GM19438 (cell line): ENCODE measurements at regions not wholly inside any gene's neighbourhood (a gene's known extent, or its start where the extent isn't known, plus 50 kb on each side); places are given as distances from the start of the nearest gene placed in this dataset.
"Not testable (repeated sequence)": the region's sequence is repeated elsewhere in the genome, so short reads cannot be mapped to it uniquely, and the experiment has no call there.

Experiments
- ATAC-seq: cut with Tn5 transposase; IDR thresholded peaks from one replicate; pipeline ENCODE4 v1.9.1; 2021; ENCODE audit warnings: low read depth; ENCODE audit not compliant: unreplicated experiment

DNA sequence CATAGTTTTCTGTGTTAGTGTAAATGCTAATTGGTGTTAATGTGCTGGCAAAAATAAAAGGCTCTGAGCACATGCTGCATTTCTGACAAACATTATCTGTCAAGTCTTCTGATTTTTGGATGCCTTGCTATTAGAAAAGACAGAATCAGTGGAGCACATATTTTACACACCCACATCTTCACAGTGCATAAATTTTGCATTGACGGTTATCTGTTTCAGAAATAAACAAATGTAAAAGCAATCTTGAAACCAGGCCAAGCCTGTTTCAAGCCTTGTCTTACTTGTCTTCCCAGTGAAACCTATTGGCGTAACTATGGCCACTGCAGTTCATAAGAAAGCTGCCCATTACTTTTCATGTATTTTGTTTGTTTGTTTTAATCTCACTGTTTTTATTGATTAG lies 333.7 kb upstream of the CDH19 start:
- no peak for ATAC-seq

DNA sequence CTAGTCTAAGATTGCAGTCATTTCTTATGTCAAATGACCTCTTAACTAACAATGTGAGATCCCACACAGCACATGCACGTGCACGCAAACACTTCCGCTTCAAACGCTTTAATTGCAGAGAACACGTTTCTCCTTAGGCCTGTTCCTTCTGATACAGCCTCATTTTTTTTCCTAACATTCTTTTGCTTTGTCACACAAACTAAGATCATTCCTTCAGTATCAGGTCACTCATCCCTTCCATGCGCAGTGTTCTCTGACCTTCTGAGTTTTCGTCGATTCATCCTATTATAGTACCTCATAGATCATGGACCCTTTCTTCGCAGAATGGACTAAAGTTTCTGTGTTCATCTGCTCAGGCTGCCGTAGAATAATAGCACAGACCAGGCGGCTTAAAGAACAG lies 327.1 kb upstream of the CDH19 start:
- ATAC-seq, result no peak

DNA sequence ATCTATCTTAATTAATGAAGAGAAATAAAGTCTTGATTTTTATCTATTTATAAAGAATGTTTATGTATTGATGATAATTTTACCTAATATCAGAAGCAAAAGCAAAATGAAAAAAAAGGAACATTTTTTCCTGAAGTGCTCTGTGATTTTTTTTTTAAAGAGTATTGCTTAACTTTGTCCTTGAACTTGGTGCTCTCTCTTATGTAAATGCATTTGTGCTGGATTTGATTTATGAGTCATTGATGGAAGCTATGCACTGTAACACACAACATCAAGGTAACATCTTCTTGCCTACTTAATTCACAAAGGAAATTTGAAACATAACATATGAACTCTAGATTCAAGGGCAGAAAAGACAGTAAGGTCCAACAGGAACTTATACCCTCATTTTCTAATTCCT lies 312.9 kb upstream of the CDH19 start:
- ATAC-seq, result no peak

DNA sequence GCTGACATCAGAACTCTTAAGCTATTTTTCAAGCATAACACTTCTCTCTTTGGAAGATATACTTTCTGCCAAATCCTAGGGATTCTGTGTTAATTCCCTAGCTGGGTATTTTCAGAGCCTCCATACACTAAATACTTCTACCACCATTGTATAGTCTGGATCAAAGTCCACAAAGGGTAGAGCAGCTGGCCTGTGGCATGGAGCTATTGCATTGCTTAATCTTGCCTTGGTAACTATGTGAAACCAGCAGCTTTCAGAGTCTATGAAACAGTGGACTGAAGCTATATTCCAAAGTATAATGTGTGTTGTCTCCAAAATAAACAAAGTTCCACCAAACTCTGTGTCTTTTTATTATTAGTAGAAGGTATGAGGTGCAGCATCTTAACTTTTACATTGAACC lies 296.9 kb upstream of the CDH19 start:
- no peak for ATAC-seq

DNA sequence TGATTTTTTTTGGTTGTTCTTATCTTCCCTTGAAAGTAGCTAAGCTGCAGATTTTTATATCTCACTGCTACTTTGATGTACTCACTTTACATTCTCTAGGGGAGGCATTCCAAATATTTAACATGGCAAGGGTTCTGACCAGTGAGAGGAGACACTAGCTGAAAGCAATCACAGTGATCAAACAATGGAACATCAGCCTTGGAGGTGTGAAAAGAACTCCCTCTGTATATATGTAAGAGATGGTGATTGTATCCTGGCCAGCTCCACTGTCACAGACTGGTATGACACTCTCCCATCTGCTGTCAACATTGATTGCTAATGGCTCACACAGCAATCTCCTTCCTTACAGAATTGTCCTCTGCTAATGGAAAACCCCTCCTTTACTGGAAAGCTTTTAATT lies 291.7 kb upstream of the CDH19 start:
- ATAC-seq, result no peak

DNA sequence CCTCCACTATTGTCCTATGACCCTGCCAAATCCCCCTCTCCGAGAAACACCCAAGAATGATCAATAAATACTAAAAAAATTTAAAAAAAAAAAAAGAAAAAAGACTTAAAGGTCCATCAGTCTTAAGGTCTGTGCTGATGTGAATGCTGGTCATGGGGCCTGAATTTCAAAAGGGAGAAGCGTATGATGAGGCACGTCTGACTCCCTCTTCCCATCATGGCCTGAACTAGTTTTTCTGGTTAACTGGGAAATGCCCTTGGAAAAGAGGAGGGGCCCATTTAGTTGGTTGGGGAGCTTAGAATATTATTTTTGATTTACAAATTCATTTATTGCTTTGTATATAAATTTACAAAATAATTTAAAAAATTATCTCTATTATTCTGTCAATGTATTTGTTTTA lies 291.0 kb upstream of the CDH19 start:
- ATAC-seq, result no peak

DNA sequence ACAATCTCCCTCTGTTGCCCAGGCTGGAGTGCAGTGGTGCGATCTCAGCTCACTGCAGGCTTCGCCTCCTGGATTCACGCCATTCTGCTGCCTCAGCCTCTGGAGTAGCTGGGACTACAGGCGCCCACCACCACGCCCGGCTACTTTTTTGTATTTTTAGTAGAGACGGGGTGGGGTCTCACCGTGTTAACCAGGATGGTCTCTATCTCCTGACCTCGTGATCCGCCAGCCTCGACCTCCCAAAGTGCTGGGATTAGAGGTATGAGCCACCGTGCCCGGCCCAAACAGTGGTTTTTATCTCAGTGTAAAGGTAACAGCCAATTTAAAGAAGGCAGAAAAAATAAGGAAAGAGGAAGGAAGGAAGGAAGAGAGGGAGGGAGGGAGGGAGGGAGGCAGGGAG lies 288.5 kb upstream of the CDH19 start:
- ATAC-seq, result not testable (repeated sequence)

DNA sequence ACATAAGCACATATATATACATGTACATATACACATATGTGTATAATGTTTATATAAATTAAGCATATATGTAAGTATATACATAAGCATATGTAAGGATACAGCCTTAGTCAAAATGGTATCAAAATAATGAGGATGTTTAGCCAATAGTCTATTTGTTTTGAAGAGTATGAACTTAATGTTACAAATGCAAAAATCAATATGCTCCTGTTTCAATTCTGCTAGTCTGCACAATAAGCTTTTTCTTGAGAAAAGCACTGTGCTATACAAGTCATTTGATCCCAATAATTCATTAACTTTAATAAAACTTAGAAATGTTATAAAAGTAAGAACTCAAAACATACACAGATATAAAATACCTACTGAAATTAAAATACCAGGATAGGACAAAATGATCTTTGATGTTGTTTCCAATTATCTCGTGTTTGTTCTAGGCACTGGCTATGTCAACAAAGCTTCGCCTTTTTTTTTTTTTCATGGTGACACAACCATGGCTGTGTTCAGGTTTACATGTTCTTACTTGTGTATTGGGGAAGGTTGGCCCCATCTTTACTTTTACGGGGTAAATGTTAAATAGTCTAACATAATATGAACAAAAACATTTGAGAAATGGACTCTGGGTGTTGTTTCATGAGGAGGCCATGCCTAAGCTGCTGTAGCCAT lies 271.1 kb upstream of the CDH19 start:
- ATAC-seq, result no peak

DNA sequence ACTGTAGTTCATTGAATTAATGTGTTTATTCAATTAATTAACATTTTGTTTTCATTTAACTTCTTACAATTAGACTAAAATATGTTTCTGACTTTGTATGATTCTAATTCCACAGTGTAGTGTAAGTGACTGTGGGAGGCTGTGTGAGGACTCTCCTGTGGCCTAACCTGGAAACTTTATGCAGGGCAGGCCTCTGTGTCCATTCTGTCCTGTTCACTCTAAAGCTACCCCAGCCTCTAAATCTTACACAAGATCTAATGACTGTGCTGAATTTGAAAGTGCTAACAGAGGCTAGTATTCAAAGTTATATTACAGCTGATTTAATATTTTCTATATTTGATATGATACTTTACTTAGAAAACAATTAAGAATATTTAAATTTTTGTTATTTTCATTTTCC lies 270.5 kb upstream of the CDH19 start:
- ATAC-seq, result no peak

DNA sequence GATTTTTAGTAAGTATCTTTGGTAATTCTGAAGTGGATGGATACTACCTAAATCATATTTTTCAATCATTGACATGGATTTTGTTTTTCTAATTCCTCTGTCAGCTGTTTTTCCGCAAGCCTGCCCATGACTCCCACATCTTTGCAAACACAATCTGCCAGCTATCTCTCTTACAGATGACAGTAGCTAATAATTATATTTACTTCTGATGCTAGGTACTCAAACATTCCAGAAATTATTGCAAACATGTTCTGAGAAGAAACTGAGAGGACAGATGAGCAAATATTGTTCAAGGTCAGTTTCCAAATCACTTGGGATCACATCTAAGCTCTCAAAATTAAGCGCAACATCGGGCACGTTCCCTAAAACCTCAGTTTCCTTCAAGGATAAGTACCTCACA lies 270.0 kb upstream of the CDH19 start:
- ATAC-seq, result no peak

DNA sequence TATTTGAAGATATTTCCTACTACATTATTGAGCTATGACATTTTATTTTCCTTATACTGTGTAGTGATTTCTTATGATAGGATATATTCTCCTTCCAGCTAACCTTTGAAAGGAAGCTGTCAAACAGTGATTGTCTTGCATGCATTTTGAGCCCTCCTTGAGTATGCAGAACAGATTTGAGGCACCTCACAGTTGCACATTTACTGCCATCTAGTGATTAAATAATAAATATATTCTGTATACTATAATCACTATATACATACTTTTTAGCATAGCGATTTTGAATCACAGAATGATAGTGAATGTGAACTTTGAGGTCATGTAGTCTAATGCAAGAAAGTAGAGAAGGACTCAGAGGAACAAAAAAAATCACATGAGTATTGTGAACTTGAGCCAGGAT lies 268.4 kb upstream of the CDH19 start:
- ATAC-seq, result no peak

DNA sequence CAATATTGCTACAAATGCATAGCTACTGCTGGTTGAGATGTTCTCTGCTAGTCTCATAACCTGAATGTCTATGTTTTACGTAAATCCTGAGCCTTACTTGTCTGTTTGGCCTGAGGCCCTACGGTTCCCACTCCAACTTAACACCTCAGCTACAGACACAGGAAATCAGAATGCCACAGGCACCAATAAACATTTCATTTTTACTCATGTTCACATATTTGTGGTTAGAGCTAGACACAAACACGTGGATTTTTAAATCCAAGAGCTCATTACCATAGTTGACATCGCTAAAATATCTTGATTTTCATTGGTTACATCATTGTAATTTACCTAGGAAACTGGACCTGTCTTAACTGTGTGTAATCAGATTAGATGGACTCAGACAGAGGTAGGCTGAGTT lies 263.8 kb upstream of the CDH19 start:
- no peak for ATAC-seq

DNA sequence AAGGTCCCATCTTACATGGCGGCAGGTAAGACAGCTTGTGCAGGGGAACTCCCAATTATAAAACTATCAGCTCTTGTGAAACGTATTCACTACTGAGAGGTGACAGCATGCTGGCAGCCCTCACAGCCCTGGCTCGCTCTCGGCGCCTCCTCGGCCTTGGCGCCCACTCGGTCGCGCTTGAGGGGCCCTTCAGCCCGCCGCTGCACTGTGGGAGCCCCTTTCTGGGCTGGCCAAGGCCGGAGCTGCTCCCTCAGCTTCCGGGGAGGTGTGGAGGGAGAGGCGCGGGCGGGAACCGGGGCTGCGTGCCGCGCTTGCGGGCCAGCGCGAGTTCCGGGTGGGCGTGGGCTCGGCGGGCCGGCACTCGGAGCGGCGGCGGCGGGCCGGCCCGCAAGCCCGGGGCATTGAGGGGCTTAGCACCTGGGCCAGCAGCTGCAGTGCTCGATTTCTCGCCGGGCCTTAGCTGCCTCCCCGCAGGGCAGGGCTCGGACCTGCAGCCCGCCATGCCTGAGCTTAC lies 262.6 kb upstream of the CDH19 start:
- not testable (repeated sequence) for ATAC-seq

DNA sequence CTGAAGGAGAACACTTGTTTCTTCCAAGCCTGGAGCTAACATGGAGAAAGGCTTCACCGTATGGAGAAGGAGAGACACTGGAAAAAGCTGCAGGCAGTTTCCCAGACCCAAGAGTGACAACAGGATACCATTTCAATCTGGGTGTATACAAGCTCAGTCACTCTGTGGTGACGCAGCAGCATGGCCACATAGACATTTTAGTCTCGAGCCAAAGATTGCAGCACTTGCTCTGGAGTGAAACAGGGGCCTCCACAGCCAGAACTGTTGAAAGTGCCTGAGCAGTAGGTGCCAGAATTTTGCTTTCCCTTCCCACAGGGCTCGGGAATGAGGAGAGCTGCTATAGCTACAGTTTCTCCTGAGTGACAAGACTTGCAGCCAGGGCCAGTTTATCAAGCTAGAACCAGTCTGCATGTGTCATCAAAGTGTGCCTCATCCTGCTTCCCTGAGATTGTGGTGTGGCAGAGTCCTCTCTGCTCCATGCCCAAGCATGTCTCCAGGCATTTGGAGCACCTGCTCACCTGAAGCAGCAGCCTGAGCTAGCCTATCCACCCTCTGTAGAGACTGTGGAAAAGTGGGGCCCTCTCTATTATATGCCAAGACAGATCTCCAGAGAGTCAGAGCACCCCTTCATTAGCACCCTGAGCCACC lies 234.6 kb upstream of the CDH19 start:
- ATAC-seq, result no peak

DNA sequence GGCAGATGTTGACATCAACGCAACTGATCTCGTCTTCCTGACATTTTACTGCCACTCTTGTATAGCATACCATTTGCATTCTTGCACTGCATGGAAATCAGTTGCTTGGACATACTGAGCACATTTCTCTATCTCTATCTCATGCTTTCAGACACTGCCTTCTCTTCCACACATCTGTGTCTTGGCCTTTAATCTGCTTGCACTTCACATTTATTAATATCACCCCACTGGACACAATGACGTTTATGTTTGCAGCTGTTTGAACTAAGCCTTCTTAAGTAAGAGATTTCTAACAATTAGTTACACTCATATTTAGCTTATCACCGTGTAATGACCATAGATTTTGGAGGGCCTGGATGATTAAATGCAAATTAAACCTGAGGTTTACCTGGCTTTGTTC lies 229.8 kb upstream of the CDH19 start:
- ATAC-seq, result no peak

DNA sequence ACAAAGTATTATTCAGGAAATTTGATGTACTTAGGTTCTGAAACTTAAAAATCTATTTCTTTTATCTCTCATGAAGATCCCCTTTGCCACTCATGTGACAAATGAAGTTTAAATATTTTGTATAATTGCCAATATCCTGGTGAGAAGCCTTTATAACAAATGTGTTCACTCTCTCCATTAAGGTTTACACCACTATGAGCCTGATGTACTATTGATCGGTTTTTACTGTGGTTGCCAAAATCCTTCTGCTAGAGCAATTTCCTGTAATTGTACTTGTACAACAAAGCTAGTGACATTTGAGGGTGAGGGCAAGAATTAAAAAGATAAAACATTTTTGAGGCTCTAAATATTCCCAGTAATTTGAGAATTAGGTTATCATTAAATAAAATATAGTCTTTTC lies 222.3 kb upstream of the CDH19 start:
- ATAC-seq, result no peak

DNA sequence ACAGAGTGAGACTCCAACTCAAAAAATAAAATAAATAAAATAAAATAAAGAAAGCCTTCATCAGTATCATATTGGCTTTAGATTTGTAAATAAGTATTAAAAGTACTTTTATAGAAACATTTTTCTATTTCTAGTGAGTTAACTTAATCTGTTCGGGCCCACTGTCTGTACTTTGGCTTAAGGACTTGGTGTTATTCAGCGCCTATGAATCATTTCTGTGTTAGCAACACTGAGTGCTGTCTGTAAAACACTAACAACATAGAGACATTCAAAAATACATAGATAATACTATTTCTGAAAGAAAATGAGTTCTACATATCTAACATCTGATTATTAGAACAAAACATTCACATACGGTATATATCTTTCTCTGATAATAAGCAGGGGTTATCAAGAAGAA lies 221.5 kb upstream of the CDH19 start:
- ATAC-seq, result no peak

DNA sequence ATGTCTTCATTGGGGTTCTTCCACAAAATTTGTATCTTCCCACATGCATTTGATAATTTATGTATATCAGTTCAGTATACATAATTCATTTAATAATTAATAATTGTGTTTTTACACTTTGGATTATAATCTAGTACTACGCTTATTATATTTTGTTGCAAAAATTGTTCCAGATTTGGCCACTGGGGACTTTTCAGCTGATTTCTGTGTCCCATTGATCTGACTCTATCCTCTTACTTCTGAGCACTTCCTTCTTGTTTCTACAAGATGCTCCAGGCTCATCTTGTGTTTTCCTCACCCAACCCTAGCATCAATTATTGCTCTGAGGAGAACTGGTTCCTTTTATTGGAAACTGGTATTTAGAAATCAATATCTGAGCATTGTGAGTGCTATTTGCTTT lies 215.3 kb upstream of the CDH19 start:
- no peak for ATAC-seq

DNA sequence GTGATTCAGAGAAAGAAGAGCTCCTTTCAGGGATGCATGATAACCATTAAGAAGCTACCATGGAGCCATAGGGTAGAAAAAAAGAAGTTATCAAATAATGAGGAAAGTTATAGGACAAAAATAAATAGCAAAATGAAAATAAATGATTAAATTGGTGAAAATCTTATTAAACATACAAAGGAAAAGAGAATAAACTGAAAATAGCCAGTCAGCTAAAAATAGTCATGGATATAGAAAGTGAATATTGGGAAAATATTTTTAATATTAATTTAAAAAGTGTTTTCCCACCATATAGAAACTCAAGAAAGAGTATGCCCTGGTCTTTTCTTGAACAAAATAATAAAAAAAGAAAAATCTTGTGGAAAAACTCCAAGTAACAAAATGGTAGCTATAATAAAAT lies 209.2 kb upstream of the CDH19 start:
- no peak for ATAC-seq

DNA sequence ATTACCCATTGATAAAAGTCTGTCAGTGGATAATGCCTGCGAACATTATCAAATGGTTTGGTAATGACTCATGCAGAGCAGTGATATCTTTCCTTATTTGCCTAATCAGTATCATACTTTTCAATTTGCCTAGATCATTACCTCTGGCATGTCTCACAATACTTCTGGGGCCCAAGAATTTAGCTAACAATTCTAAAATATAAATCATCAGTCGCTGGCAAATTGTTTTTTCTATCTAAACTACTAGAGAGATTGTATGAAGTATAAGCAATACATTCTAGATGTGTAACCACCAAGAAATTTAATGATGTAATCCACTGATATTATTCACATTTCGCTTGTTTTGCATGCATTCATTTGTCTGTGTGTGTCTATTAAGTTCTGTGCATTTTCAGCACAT lies 191.2 kb upstream of the CDH19 start:
- ATAC-seq, result no peak

DNA sequence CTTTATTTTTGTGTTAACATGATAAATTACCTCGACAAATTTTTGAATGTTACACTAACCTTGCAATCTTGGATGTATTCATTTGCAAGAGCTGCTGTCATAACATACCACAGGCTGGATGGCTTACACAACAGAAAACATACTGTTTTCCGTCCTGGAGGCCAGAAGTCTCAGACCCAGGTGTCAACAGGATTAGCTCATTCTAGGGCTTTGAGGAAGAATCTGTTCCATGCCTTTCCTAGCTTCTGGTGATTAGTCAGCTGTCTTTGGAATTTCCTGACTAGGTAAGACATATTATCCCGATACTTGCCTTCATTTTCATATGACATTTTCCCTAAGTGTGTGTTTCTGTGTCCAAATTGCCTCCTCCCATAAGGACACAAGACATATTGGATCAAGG lies 188.6 kb upstream of the CDH19 start:
- ATAC-seq, result no peak

DNA sequence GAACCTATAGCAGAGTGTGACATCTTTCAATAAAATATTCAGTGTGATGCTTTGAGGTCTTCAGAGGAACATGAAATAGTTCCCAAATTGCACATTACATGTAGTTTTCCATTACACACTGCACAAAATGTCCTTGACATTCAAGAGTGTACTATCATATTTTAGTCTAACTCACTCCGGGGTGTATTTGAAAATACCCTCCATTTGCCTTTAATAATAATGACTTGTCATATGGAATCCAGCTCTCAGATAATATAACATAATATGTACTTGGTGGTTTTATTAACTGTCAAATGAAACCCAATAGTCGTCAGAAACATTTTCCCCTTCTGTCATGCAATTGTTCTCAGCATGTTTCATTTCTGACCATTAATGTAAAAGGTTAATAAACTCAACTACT lies 176.7 kb upstream of the CDH19 start:
- no peak for ATAC-seq

DNA sequence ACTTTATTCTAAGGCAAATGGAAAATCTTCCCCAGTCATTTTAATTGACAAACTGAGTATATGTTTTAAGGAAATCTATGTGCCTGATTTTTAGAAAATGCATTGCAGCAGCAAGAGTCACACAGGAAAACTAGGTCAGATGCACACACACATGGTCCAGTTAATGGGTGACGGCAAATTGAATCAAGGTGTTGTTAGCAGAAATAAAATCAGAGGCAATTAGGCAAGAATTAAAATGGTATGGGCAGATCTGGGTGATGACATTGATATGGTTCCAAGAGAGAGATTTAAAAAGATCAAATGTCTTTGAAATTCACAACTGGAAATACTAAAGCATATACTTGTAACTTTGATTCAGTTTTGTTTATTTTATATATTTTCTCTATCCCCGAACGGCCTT lies 174.2 kb upstream of the CDH19 start:
- ATAC-seq, result no peak
